Osteoblast (primary cell): ENCODE measurements at regions not wholly inside any gene's neighbourhood (a gene's known extent, or its start where the extent isn't known, plus 50 kb on each side); places are given as distances from the start of the nearest gene placed in this dataset.
"Not testable (repeated sequence)": the region's sequence is repeated elsewhere in the genome, so short reads cannot be mapped to it uniquely, and the experiment has no call there.

Experiments
- DNase-seq: peaks from one replicate; pipeline ENCODE4 v3.0.0; 2011; ENCODE audit warnings: low spot score, mixed read lengths; ENCODE audit not compliant: insufficient read length; ENCODE audit errors: missing footprints
- H2AFZ ChIP-seq: 2 replicates; pipeline ENCODE4 v1.6.0; 2011; ENCODE audit warnings: mild to moderate bottlenecking, low read length
- H3K27ac ChIP-seq: 2 replicates; pipeline ENCODE4 v1.5.1; 2011; ENCODE audit warnings: mild to moderate bottlenecking, low read depth, low read length, moderate library complexity
- H3K27me3 ChIP-seq: 2 replicates; pipeline ENCODE4 v1.6.0; 2012; ENCODE audit warnings: mild to moderate bottlenecking, control low read depth, inconsistent platforms, low read length, moderate library complexity; ENCODE audit not compliant: insufficient read depth
- H3K36me3 ChIP-seq: 2 replicates; pipeline ENCODE4 v1.5.1; 2011; ENCODE audit warnings: mild to moderate bottlenecking, low read length, control low read depth, moderate library complexity; ENCODE audit not compliant: insufficient read depth
- H3K4me1 ChIP-seq: 2 replicates; pipeline ENCODE4 v1.5.1; 2011; ENCODE audit warnings: mild to moderate bottlenecking, low read length, control low read depth, moderate library complexity; ENCODE audit not compliant: insufficient read depth
- H3K4me2 ChIP-seq: 2 replicates; pipeline ENCODE4 v1.6.0; 2011; ENCODE audit warnings: mild to moderate bottlenecking, low read length; ENCODE audit not compliant: insufficient read depth
- H3K4me3 ChIP-seq: fragments of 200-600 bp; sonication (generic); 3 replicates; pipeline ENCODE4 v1.5.1; 2012; ENCODE audit warnings: mild to moderate bottlenecking, low read length, inconsistent platforms; ENCODE audit not compliant: insufficient read depth
- H3K79me2 ChIP-seq: 2 replicates; pipeline ENCODE4 v1.6.0; 2012; ENCODE audit warnings: mild to moderate bottlenecking, low read length, control low read depth, inconsistent platforms; ENCODE audit not compliant: insufficient read depth
- H3K9me3 ChIP-seq: 2 replicates; pipeline ENCODE4 v1.5.1; 2011; ENCODE audit warnings: low read depth, low read length, control low read depth
- H4K20me1 ChIP-seq: 2 replicates; pipeline ENCODE4 v1.6.0; 2012; ENCODE audit warnings: mild to moderate bottlenecking, low read length, control low read depth; ENCODE audit not compliant: insufficient read depth
- CTCF ChIP-seq: IDR thresholded peaks from 2 replicates; pipeline ENCODE4 v1.5.1; 2011; ENCODE audit warnings: mild to moderate bottlenecking, low read depth, low read length, moderate library complexity; ENCODE audit errors: extremely low read depth

- H3K4me3 ChIP-seq: no peak overlapping the region
- H3K9me3 ChIP-seq: no peaks in the 10 kb centered on the region
- H4K20me1 ChIP-seq: no peaks in the 10 kb centered on the region
- H3K36me3 ChIP-seq: no peaks in the 10 kb centered on the region
- H3K27ac ChIP-seq: no peak overlapping the region
- no peak for DNase-seq
- H2AFZ ChIP-seq: no peak overlapping the region
- H3K79me2 ChIP-seq: no peaks in the 10 kb centered on the region
- no peak overlapping the region for H3K4me2 ChIP-seq
- no peaks in the 10 kb centered on the region for H3K27me3 ChIP-seq
- TF ChIP-seq CTCF: no peak
- H3K4me1 ChIP-seq: no peaks in the 10 kb centered on the region
Measured at GRCh38 chr2:56590611-56591010, 406.8 kb downstream of the CCDC85A start.

- not testable (repeated sequence) for H3K9me3 ChIP-seq, H3K4me3 ChIP-seq, H3K4me1 ChIP-seq, H3K79me2 ChIP-seq, DNase-seq, H3K27me3 ChIP-seq, H2AFZ ChIP-seq, H3K4me2 ChIP-seq, H3K36me3 ChIP-seq, H3K27ac ChIP-seq, H4K20me1 ChIP-seq
Measured at GRCh38 chr2:56606086-56606485, 422.3 kb downstream of the CCDC85A start.

GRCh38 chr2:56613254-56613653 is 429.5 kb downstream of the CCDC85A start:
- H3K27me3 ChIP-seq: no peaks in the 10 kb centered on the region
- no peak overlapping the region for H3K4me2 ChIP-seq
- no peak for DNase-seq
- H3K9me3 ChIP-seq: no peaks in the 10 kb centered on the region
- no peak overlapping the region for H3K4me3 ChIP-seq
- no peaks in the 10 kb centered on the region for H3K36me3 ChIP-seq
- no peak overlapping the region for H3K27ac ChIP-seq
- H3K79me2 ChIP-seq: no peaks in the 10 kb centered on the region
- no peaks in the 10 kb centered on the region for H3K4me1 ChIP-seq
- no peak overlapping the region for H2AFZ ChIP-seq
- no peaks in the 10 kb centered on the region for H4K20me1 ChIP-seq
- TF ChIP-seq CTCF: no peak

GRCh38 chr2:56613920-56614319 is 430.1 kb downstream of the CCDC85A start:
- Histone ChIP-seq H3K79me2 (no peaks in the 10 kb centered on the region), H3K4me3 (no peak overlapping the region), H2AFZ (no peak overlapping the region), H3K36me3 (no peaks in the 10 kb centered on the region), H3K4me2 (no peak overlapping the region), H3K4me1 (no peaks in the 10 kb centered on the region), H4K20me1 (no peaks in the 10 kb centered on the region), H3K9me3 (no peaks in the 10 kb centered on the region), H3K27me3 (no peaks in the 10 kb centered on the region), H3K27ac (no peak overlapping the region)
- peak; percentile 58 for DNase-seq
- no peak for TF ChIP-seq CTCF

GRCh38 chr2:56615760-56616159 is 432.0 kb downstream of the CCDC85A start:
- no peaks in the 10 kb centered on the region for H3K4me1 ChIP-seq
- no peak overlapping the region for H3K4me3 ChIP-seq
- H4K20me1 ChIP-seq: no peaks in the 10 kb centered on the region
- no peaks in the 10 kb centered on the region for H3K36me3 ChIP-seq
- no peak overlapping the region for H2AFZ ChIP-seq
- no peak overlapping the region for H3K4me2 ChIP-seq
- DNase-seq: no peak
- H3K27me3 ChIP-seq: no peaks in the 10 kb centered on the region
- no peaks in the 10 kb centered on the region for H3K79me2 ChIP-seq
- no peak overlapping the region for H3K27ac ChIP-seq
- no peaks in the 10 kb centered on the region for H3K9me3 ChIP-seq
- TF ChIP-seq CTCF: no peak
